WTC11 (cell line): ENCODE measurements at regions not wholly inside any gene's neighbourhood (a gene's known extent, or its start where the extent isn't known, plus 50 kb on each side); places are given as distances from the start of the nearest gene placed in this dataset.

ENCODE experiments used
- ATAC-seq: fragments of 200-7000 bp; cut with Tn5 transposase; 2 replicates; pipeline ENCODE4 v1.10.0; 2021; ENCODE audit warnings: mild to moderate bottlenecking, moderate library complexity
- CTCF ChIA-PET: fragments of 300-600 bp; sonication (Branson Sonifier 250); formaldehyde crosslinking; loops from one replicate; lab custom pipeline; 2021; ENCODE audit warnings: antibody characterized with exemption; lab: Charles Lee
- POLR2A ChIA-PET: fragments of 350-600 bp; sonication (Branson Sonifier 250); formaldehyde crosslinking; loops from one replicate; lab custom pipeline; 2021; ENCODE audit warnings: antibody characterized with exemption; lab: Charles Lee
- DNase-seq: peaks from one replicate; pipeline ENCODE4 v3.0.0; 2021; ENCODE audit warnings: low spot score
- H3K27ac Mint-ChIP-seq: 2 replicates; pipeline ENCODE4 v1.8.0; 2021; ENCODE audit warnings: mixed read lengths
- H3K27me3 Mint-ChIP-seq: 2 replicates; pipeline ENCODE4 v1.8.0; 2021; ENCODE audit warnings: low read depth, mild to moderate bottlenecking, moderate library complexity, mixed read lengths
- H3K36me3 Mint-ChIP-seq: 2 replicates; pipeline ENCODE4 v1.8.0; 2021; ENCODE audit warnings: mixed read lengths
- H3K4me1 Mint-ChIP-seq: 2 replicates; pipeline ENCODE4 v1.8.0; 2022; ENCODE audit warnings: mixed read lengths
- H3K4me3 Mint-ChIP-seq: 2 replicates; pipeline ENCODE4 v1.8.0; 2021; ENCODE audit warnings: mild to moderate bottlenecking, moderate library complexity, mixed read lengths
- H3K9me3 Mint-ChIP-seq: 2 replicates; pipeline ENCODE4 v1.8.0; 2021; ENCODE audit warnings: mixed read lengths
- CBFB ChIP-seq: sonication (generic); formaldehyde crosslinking; IDR thresholded peaks from 2 replicates; pipeline ENCODE4 v1.8.1; 2022; ENCODE audit warnings: mild to moderate bottlenecking, low read depth, missing genetic modification reagents
- CDX4 ChIP-seq: fragments of 250-450 bp; sonication (Bioruptor Pico); IDR thresholded peaks from 2 replicates; pipeline ENCODE4 v1.9.0; 2021; ENCODE audit warnings: moderate library complexity, mild to moderate bottlenecking, inconsistent platforms, borderline replicate concordance
- CTCF ChIP-seq: fragments of 200-600 bp; IDR thresholded peaks from 2 replicates; pipeline ENCODE4 v1.8.0; 2022; ENCODE audit warnings: antibody characterized with exemption
- E2F1 ChIP-seq: sonication (generic); formaldehyde crosslinking; IDR thresholded peaks from 2 replicates; pipeline ENCODE4 v1.8.0; 2022; ENCODE audit warnings: mild to moderate bottlenecking, missing genetic modification reagents
- E2F4 ChIP-seq: sonication (generic); formaldehyde crosslinking; IDR thresholded peaks from 2 replicates; pipeline ENCODE4 v1.8.1; 2022; ENCODE audit warnings: low read depth, mild to moderate bottlenecking, moderate library complexity, missing genetic modification reagents, borderline replicate concordance
- ETV6 ChIP-seq: sonication (generic); formaldehyde crosslinking; IDR thresholded peaks from 2 replicates; pipeline ENCODE4 v1.8.1; 2022; ENCODE audit warnings: mild to moderate bottlenecking, missing genetic modification reagents
- KAT7 ChIP-seq: sonication (generic); formaldehyde crosslinking; IDR thresholded peaks from 2 replicates; pipeline ENCODE4 v1.8.1; 2023; ENCODE audit warnings: missing genetic modification reagents, mild to moderate bottlenecking, borderline replicate concordance
- MAX ChIP-seq: sonication (generic); formaldehyde crosslinking; IDR thresholded peaks from 2 replicates; pipeline ENCODE4 v1.8.0; 2022; ENCODE audit warnings: mild to moderate bottlenecking, missing genetic modification reagents
- NFATC4 ChIP-seq: fragments of 250-450 bp; sonication (Bioruptor Pico); IDR thresholded peaks from 2 replicates; pipeline ENCODE4 v1.9.0; 2021; ENCODE audit warnings: mild to moderate bottlenecking
- NR2C2 ChIP-seq: sonication (generic); formaldehyde crosslinking; IDR thresholded peaks from 2 replicates; pipeline ENCODE4 v1.8.0; 2022; ENCODE audit warnings: mild to moderate bottlenecking, missing genetic modification reagents
- OVOL2 ChIP-seq: fragments of 250-450 bp; sonication (Bioruptor Pico); IDR thresholded peaks from 2 replicates; pipeline ENCODE4 v1.9.0; 2021; ENCODE audit warnings: mild to moderate bottlenecking, borderline replicate concordance
- SMAD3 ChIP-seq: sonication (generic); formaldehyde crosslinking; IDR thresholded peaks from 2 replicates; pipeline ENCODE4 v1.8.0; 2022; ENCODE audit warnings: missing genetic modification reagents, mild to moderate bottlenecking, borderline replicate concordance
- STAT6 ChIP-seq: sonication (generic); formaldehyde crosslinking; conservative IDR thresholded peaks from 2 replicates; pipeline ENCODE4 v1.8.1; 2023; ENCODE audit warnings: mild to moderate bottlenecking, low read depth, missing genetic modification reagents, moderate library complexity
- TEAD4 ChIP-seq: sonication (generic); formaldehyde crosslinking; IDR thresholded peaks from 2 replicates; pipeline ENCODE4 v1.8.0; 2022; ENCODE audit warnings: mild to moderate bottlenecking, missing genetic modification reagents
- ZBTB21 ChIP-seq: sonication (generic); formaldehyde crosslinking; IDR thresholded peaks from 2 replicates; pipeline ENCODE4 v1.8.1; 2023; ENCODE audit warnings: mild to moderate bottlenecking, missing genetic modification reagents, borderline replicate concordance
- ZBTB43 ChIP-seq: sonication (generic); formaldehyde crosslinking; IDR thresholded peaks from 2 replicates; pipeline ENCODE4 v1.8.1; 2023; ENCODE audit warnings: mild to moderate bottlenecking, missing genetic modification reagents
- ZNF423 ChIP-seq: fragments of 250-450 bp; sonication (Bioruptor Pico); IDR thresholded peaks from 2 replicates; pipeline ENCODE4 v2.1.2; 2022; ENCODE audit warnings: mild to moderate bottlenecking, moderate library complexity
- ZNF512 ChIP-seq: sonication (generic); formaldehyde crosslinking; IDR thresholded peaks from 2 replicates; pipeline ENCODE4 v1.8.1; 2022; ENCODE audit warnings: missing genetic modification reagents, borderline replicate concordance

- TF ChIP-seq ZNF512 (CRISPR knock-in tag) (no peak), TEAD4 (CRISPR knock-in tag) (no peak)
These were observed 58.7 kb upstream of the GPM6B start (continued) for GRCh38 chrX:13875572-13875971.

- H3K36me3 Mint-ChIP-seq = no peaks in the 10 kb centered on the region
- ATAC-seq = no peak
- TF ChIP-seq KAT7 (CRISPR knock-in tag) (no peak), OVOL2 (no peak), E2F1 (CRISPR knock-in tag) (no peak), CTCF (no peak), E2F4 (CRISPR knock-in tag) (no peak), SMAD3 (no peak), CDX4 (CRISPR knock-in tag) (no peak), NR2C2 (CRISPR knock-in tag) (no peak), ZNF423 (CRISPR knock-in tag) (no peak), ETV6 (CRISPR knock-in tag) (no peak), STAT6 (no peak), MAX (CRISPR knock-in tag) (no peak), ZBTB21 (no peak), CBFB (CRISPR knock-in tag) (no peak), ZBTB43 (CRISPR knock-in tag) (no peak), NFATC4 (no peak)
- TF ChIP-seq, all 79 proteins: peak for 0
- no peaks in the 10 kb centered on the region for H3K9me3 Mint-ChIP-seq
- H3K4me3 Mint-ChIP-seq = no peak overlapping the region
- H3K27me3 Mint-ChIP-seq = no peaks in the 10 kb centered on the region
- no peak overlapping the region for H3K27ac Mint-ChIP-seq
- ChIA-PET CTCF (no interaction called here), POLR2A (no interaction called here)
- peaks cover 31% of the 10 kb centered on the region for H3K4me1 Mint-ChIP-seq
- no peak for DNase-seq
These were observed 51.7 kb upstream of the GPM6B start for GRCh38 chrX:13868591-13868990.
